Adrenal gland (tissue), 9 donors: ENCODE measurements at regions not wholly inside any gene's neighbourhood (a gene's known extent, or its start where the extent isn't known, plus 50 kb on each side); places are given as distances from the start of the nearest gene placed in this dataset.
"Not testable (repeated sequence)": the region's sequence is repeated elsewhere in the genome, so short reads cannot be mapped to it uniquely, and the experiment has no call there.

Experiments
- DNase-seq, 7 donors: peaks; one replicate each; pipeline ENCODE4 v3.0.0-alpha.2; 2019 to 2020
- H3K27ac ChIP-seq, 5 donors: fragments of 200-600 bp; sonication (generic) in 4 of 5; 1 replicate in 3 of 5; 2 replicates in 2 of 5; pipeline versions ENCODE4 v1.5.1 to v1.8.0; 2016 to 2020; ENCODE audit warnings: mild to moderate bottlenecking in 1 of 5
- H3K27me3 ChIP-seq: fragments of 200-600 bp; 2 replicates; pipeline ENCODE4 v1.8.0; 2021
- H3K36me3 ChIP-seq, 2 donors: fragments of 200-600 bp; replicated peaks in 1 of 2; 1 replicate in 1 of 2; 2 replicates in 1 of 2; pipeline versions ENCODE4 v1.5.1 to v1.8.0; 2018 to 2022
- H3K4me1 ChIP-seq, 2 donors: fragments of 200-600 bp; replicated peaks in 1 of 2; 1 replicate in 1 of 2; 2 replicates in 1 of 2; pipeline versions ENCODE4 v1.5.1 to v1.8.0; 2018 to 2021
- H3K4me3 ChIP-seq, 4 donors: fragments of 200-600 bp; sonication (generic) in 3 of 4; one replicate each; pipeline ENCODE4 v1.5.1; 2016 to 2018
- H3K9me3 ChIP-seq, 3 donors: fragments of 200-600 bp; sonication (generic) in 1 of 3; replicated peaks in 1 of 3; 1 replicate in 2 of 3; 2 replicates in 1 of 3; pipeline versions ENCODE4 v1.5.1 to v1.8.0; 2016 to 2021
- CTCF ChIP-seq, 6 experiments: fragments of 450-650 bp in 4 of 6; fragments of 200-600 bp in 2 of 6; sonication (generic) in 1 of 6; IDR thresholded peaks; 1 replicate in 5 of 6; 2 replicates in 1 of 6; pipeline versions ENCODE4 v1.5.1 to v1.8.0; 2016 to 2021; ENCODE audit warnings: antibody characterized with exemption in 6 of 6, mild to moderate bottlenecking in 2 of 6, moderate library complexity in 1 of 6
- WGBS, 4 donors: extraction: QIAGEN DNeasy Blood & Tissue Kit in 2 of 4; methylation state at CpG; one replicate each; pipeline versions ENCODE4 v1.1.5 to v1.1.7; 2013 to 2017; 5-methylcytosine and 5-hydroxymethylcytosine counted together
- intact Hi-C, 2 donors: fragments of 100-400 bp; cut with DNase I; formaldehyde crosslinking; loops; one replicate each; pipeline versions ENCODE4 v1.14.1 to v1.15.0; 2022 to 2023
- donor health status: healthy with polysubstance abuse.
- donor health status: Bipolar disorder and iron deficiency.
- donor health status: DM: yes; HTN: yes; CAD: no.
- donor health status: DM: no; HTN: no; CAD: no.
- donor health status: DM: no; HTN: no; CAD: no.

GRCh38 chr11:67847896-67848875, 155.7 kb downstream of the UNC93B1 start:
- peak in 5 of 6 experiments; percentile 4 to 20 (median 8) for TF ChIP-seq CTCF (IDR thresholded peaks at IDR 0.05)
- H3K27me3 ChIP-seq, H3K4me1 ChIP-seq, H3K9me3 ChIP-seq, intact Hi-C loops, DNase-seq, H3K4me3 ChIP-seq, H3K36me3 ChIP-seq, H3K27ac ChIP-seq: not testable (repeated sequence)
- 67 to 71% (median 69%) methylated on average over 24 to 25 of the region's 25 CpGs for WGBS, 4 donors

GRCh38 chr11:67846303-67846702, 157.6 kb downstream of the UNC93B1 start:
- WGBS, 4 donors, result 87 to 91% (median 90%) methylated on average over 3 of the region's 3 CpGs
- H3K36me3 ChIP-seq, DNase-seq, H3K4me3 ChIP-seq, H3K4me1 ChIP-seq, H3K27ac ChIP-seq, H3K27me3 ChIP-seq, intact Hi-C loops, H3K9me3 ChIP-seq: not testable (repeated sequence)

GRCh38 chr11:67845296-67845695, 158.6 kb downstream of the UNC93B1 start:
- H3K9me3 ChIP-seq, H3K36me3 ChIP-seq, intact Hi-C loops, DNase-seq, H3K4me3 ChIP-seq, H3K27ac ChIP-seq, H3K4me1 ChIP-seq, H3K27me3 ChIP-seq: not testable (repeated sequence)
- 11 to 39% (median 16%) methylated on average over 2 to 5 of the region's 5 CpGs for WGBS, 4 donors

GRCh38 chr11:67840599-67840998, 163.3 kb downstream of the UNC93B1 start:
- H3K36me3 ChIP-seq, intact Hi-C loops, DNase-seq, H3K4me1 ChIP-seq, H3K27ac ChIP-seq, H3K27me3 ChIP-seq, H3K4me3 ChIP-seq, H3K9me3 ChIP-seq: not testable (repeated sequence)
- WGBS, 4 donors, result 38 to 64% (median 51%) methylated on average over 4 to 7 of the region's 7 CpGs

- intact Hi-C loops, H3K4me1 ChIP-seq, H3K9me3 ChIP-seq, H3K36me3 ChIP-seq, H3K4me3 ChIP-seq, H3K27me3 ChIP-seq, DNase-seq, H3K27ac ChIP-seq: not testable (repeated sequence)
- WGBS, 4 donors, result 69 to 77% (median 73%) methylated on average over 5 to 7 of the region's 7 CpGs
Observed at GRCh38 chr11:67830152-67830551, 155.7 kb upstream of the ALDH3B2 start.

- DNase-seq, H3K27ac ChIP-seq, H3K4me3 ChIP-seq, H3K36me3 ChIP-seq, H3K27me3 ChIP-seq, intact Hi-C loops, H3K4me1 ChIP-seq, H3K9me3 ChIP-seq: not testable (repeated sequence)
- 44 to 63% (median 59%) methylated on average over 3 to 4 of the region's 4 CpGs for WGBS, 4 donors
Observed at GRCh38 chr11:67826951-67827296, 152.5 kb upstream of the ALDH3B2 start.

GRCh38 chr11:67826028-67826950, 151.9 kb upstream of the ALDH3B2 start:
- H3K4me1 ChIP-seq, H3K9me3 ChIP-seq, H3K27ac ChIP-seq, intact Hi-C loops, H3K36me3 ChIP-seq, H3K27me3 ChIP-seq, H3K4me3 ChIP-seq: not testable (repeated sequence)
- peak; percentile 47 to 87 (median 57) for DNase-seq
- WGBS, 4 donors, result 10 to 32% (median 20%) methylated on average over 15 to 25 of the region's 25 CpGs

- H3K9me3 ChIP-seq, H3K4me1 ChIP-seq, H3K27ac ChIP-seq, DNase-seq, H3K36me3 ChIP-seq, H3K27me3 ChIP-seq, intact Hi-C loops, H3K4me3 ChIP-seq: not testable (repeated sequence)
- WGBS, 4 donors, result 82 to 88% (median 84%) methylated on average over 2 to 3 of the region's 3 CpGs
Observed at GRCh38 chr11:67824861-67825260, 150.4 kb upstream of the ALDH3B2 start.
